Tibial artery (tissue), 4 donors: ENCODE measurements at regions not wholly inside any gene's neighbourhood (a gene's known extent, or its start where the extent isn't known, plus 50 kb on each side); places are given as distances from the start of the nearest gene placed in this dataset.
"Not testable (repeated sequence)": the region's sequence is repeated elsewhere in the genome, so short reads cannot be mapped to it uniquely, and the experiment has no call there.

Experiments
- DNase-seq, 2 donors: peaks; one replicate each; pipeline ENCODE4 v3.0.0-alpha.2; 2019
- H3K27ac ChIP-seq, 2 donors: fragments of 200-600 bp; sonication (generic) in 1 of 2; 1 replicate in 1 of 2; 2 replicates in 1 of 2; pipeline ENCODE4 v1.5.1; 2018 to 2019; ENCODE audit warnings: mild to moderate bottlenecking in 1 of 2
- H3K27me3 ChIP-seq, 2 donors: fragments of 200-600 bp; sonication (generic) in 1 of 2; one replicate each; pipeline versions ENCODE4 v1.5.1 to v1.6.0; 2016 to 2019
- H3K36me3 ChIP-seq, 3 donors: fragments of 200-600 bp; sonication (generic) in 2 of 3; one replicate each; pipeline ENCODE4 v1.5.1; 2016 to 2019; ENCODE audit warnings: mild to moderate bottlenecking in 2 of 3
- H3K4me1 ChIP-seq, 4 donors: fragments of 200-600 bp; sonication (generic) in 2 of 4; 1 replicate in 3 of 4; 2 replicates in 1 of 4; pipeline ENCODE4 v1.5.1; 2016 to 2019
- H3K4me3 ChIP-seq, 2 donors: fragments of 200-600 bp; sonication (generic) in 1 of 2; 1 replicate in 1 of 2; 2 replicates in 1 of 2; pipeline ENCODE4 v1.5.1; 2018 to 2019; ENCODE audit warnings: mild to moderate bottlenecking in 2 of 2
- H3K9me3 ChIP-seq, 3 donors: fragments of 200-600 bp; sonication (generic) in 1 of 3; one replicate each; pipeline ENCODE4 v1.5.1; 2016 to 2019
- intact Hi-C: fragments of 100-400 bp; cut with DNase I; formaldehyde crosslinking; loops from one replicate; pipeline ENCODE4 v1.15.0; 2023; ENCODE audit warnings: low total_unique reads
- TF ChIP-seq, protein P1 (sequence below), 2 experiments: fragments of 200-600 bp in 1 of 2; fragments of 450-650 bp in 1 of 2; IDR thresholded peaks; one replicate each; pipeline ENCODE4 v1.5.1; 2017 to 2019; ENCODE audit warnings: antibody characterized with exemption in 2 of 2, mild to moderate bottlenecking in 1 of 2, moderate library complexity in 1 of 2

DNA sequence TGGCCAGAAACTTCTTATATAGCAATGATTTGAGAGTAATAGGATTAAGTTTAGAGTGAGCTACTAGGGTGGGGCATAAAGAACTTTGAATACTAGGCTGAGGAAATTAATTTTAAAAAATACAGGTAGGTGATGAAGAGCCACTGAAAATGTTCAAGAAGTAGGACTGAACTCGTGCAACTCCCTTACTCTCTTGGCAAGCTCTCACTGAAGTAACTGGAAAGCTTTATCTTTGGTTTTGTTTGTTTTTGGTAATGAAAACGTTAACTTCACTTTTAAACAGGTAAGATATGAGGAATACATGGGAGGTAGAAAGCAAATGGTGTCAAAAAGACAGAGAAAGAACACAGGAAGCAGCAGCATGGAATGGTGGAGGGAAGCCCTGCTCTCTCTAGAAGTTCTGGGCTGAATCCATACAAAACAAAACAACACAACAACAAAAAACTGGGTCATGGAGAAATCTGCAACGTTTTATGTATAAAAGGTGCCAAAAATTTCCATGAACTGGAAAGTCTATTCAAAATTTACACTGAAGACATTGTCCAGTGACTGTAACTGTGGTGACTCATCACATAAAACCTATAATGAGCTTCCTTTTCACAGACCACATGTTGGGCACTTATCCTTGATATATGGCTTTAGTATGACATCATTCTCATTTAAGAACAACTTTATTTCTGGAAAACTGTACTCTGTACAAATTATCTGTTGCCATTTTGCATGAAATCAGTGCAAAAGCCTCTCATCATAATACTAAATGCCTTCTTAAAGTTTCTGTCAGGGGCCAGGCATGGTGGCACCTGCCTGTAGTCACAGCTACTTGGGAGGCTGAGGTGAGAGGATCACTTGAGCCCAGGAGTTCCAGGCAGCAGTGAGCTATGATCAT lies 91.2 kb upstream of the CHD1 start:
- Histone ChIP-seq H3K4me1 (no peaks in the 10 kb centered on the region), H3K36me3 (no peaks in the 10 kb centered on the region), H3K27me3 (no peaks in the 10 kb centered on the region), H3K4me3 (no peak overlapping the region), H3K27ac (no peak overlapping the region), H3K9me3 (no peaks in the 10 kb centered on the region)
- DNase-seq: no peak
- TF ChIP-seq, protein P1, sequence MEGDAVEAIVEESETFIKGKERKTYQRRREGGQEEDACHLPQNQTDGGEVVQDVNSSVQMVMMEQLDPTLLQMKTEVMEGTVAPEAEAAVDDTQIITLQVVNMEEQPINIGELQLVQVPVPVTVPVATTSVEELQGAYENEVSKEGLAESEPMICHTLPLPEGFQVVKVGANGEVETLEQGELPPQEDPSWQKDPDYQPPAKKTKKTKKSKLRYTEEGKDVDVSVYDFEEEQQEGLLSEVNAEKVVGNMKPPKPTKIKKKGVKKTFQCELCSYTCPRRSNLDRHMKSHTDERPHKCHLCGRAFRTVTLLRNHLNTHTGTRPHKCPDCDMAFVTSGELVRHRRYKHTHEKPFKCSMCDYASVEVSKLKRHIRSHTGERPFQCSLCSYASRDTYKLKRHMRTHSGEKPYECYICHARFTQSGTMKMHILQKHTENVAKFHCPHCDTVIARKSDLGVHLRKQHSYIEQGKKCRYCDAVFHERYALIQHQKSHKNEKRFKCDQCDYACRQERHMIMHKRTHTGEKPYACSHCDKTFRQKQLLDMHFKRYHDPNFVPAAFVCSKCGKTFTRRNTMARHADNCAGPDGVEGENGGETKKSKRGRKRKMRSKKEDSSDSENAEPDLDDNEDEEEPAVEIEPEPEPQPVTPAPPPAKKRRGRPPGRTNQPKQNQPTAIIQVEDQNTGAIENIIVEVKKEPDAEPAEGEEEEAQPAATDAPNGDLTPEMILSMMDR (IDR thresholded peaks at IDR 0.05): no peak
- intact Hi-C loops: no loop called here

DNA sequence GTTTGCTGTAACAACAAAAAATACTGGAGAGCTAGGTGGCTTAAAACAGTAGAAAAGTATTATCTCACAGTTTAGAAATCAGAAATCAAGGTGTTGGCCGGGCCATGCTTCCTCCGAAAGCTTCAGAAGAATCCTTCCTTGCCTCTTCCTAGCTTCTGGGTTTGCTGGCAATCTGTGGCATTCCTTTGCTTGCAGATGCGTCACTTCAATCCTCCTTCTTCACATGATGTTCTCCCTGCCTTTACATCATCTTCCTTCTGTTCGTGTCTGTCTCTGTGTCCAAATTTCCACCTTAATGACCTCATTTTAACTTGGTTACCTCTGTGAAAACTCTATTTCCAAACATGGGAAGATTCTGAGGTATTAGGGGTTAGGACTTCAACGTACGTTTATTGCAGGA lies 90.4 kb upstream of the CHD1 start:
- intact Hi-C loops: no loop called here
- Histone ChIP-seq H3K27ac (no peak overlapping the region), H3K36me3 (no peaks in the 10 kb centered on the region), H3K9me3 (no peaks in the 10 kb centered on the region), H3K4me1 (no peaks in the 10 kb centered on the region), H3K4me3 (no peak overlapping the region), H3K27me3 (no peaks in the 10 kb centered on the region)
- DNase-seq: no peak
- TF ChIP-seq, protein P1 (IDR thresholded peaks at IDR 0.05): no peak

DNA sequence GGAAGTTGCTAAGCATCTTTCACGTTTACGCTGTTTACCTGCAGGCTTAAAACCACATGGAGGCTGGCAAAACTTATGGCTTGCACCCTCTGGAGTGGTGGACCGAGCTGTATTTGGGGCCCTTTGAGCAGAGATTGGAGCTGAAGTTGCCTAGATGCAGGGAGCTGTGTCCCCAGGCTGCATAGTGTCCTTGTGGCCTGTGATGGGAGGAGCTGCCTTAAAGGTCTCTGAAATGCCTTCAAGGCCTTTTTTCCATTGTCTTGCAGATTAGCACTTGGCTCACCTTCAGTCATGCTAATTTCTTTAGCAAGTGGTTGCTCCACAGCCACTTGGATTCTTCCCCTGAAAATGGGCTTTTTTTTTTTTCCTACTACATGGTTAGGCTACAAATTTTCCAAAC lies 81.5 kb upstream of the CHD1 start:
- H3K4me1 ChIP-seq: no peaks in the 10 kb centered on the region
- no peak overlapping the region for H3K27ac ChIP-seq
- no peaks in the 10 kb centered on the region for H3K36me3 ChIP-seq
- H3K27me3 ChIP-seq: no peaks in the 10 kb centered on the region
- DNase-seq: no peak
- no peak overlapping the region for H3K4me3 ChIP-seq
- no peaks in the 10 kb centered on the region for H3K9me3 ChIP-seq
- TF ChIP-seq, protein P1 (IDR thresholded peaks at IDR 0.05): no peak
- intact Hi-C loops: no loop called here

DNA sequence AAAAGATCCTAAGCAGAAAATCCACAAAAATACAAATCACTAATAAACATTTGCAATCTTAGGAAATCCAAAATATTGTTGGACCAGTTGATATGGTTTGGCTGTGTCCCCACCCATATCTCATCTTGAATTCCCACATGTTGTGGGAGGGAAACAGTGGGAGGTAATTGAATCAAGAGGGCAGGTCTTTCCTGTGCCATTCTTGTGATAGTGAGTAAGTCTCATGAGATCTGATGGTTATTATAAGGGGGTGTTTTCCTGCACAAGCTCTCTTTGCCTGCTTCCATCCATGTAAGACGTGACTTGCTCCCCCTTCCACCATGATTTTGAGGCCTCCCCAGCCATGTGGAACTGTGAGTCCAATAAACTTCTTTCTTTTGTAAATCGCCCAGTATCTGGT lies 79.2 kb upstream of the CHD1 start:
- H3K4me1 ChIP-seq, H3K4me3 ChIP-seq, H3K27ac ChIP-seq, H3K27me3 ChIP-seq, H3K9me3 ChIP-seq, DNase-seq, intact Hi-C loops, H3K36me3 ChIP-seq: not testable (repeated sequence)

DNA sequence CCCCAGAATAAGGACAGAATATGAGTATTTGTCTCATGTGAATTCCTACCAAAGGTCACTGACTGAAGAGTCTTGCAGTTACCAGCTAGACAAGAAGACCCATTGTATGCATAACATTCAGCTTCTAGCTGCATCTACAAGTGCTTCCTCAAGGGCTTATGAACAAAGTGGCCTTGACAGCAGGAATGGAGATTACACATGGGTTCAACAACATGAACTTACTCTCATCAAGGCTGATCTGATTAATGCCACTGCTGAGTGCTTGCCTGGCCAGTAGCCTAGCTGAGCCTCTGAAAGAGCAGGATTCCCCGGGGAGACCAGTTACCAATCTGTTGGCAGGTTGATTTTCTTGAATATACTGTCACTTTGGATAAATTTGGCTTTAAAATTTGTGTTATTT lies 76.7 kb upstream of the CHD1 start:
- intact Hi-C loops: no loop called here
- H3K27ac ChIP-seq: no peak overlapping the region
- H3K4me1 ChIP-seq: no peaks in the 10 kb centered on the region
- H3K36me3 ChIP-seq: no peaks in the 10 kb centered on the region
- no peaks in the 10 kb centered on the region for H3K9me3 ChIP-seq
- DNase-seq: no peak
- H3K4me3 ChIP-seq: no peak overlapping the region
- TF ChIP-seq, protein P1 (IDR thresholded peaks at IDR 0.05): no peak
- no peaks in the 10 kb centered on the region for H3K27me3 ChIP-seq

DNA sequence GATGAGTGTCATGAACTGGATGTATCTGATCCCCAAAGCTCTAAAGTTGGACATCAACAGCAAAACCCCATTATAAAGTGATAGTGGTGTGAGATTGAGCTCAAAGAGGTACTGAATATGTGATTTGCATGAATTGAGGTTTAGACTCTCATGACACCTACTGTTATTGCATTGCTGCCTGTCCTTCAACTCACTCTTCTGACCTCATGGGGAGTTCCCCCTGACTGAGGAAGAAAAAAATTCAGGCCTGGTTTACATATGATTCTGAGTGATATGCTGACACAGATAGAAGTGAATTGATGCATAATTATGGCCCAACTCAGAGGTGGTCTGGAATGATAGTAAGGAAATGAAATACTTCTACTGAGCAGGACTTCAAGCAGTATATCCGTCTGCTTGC lies 76.2 kb upstream of the CHD1 start:
- H3K4me3 ChIP-seq: no peak overlapping the region
- H3K27me3 ChIP-seq: no peaks in the 10 kb centered on the region
- no peaks in the 10 kb centered on the region for H3K4me1 ChIP-seq
- no peaks in the 10 kb centered on the region for H3K36me3 ChIP-seq
- H3K9me3 ChIP-seq: no peaks in the 10 kb centered on the region
- intact Hi-C loops: no loop called here
- no peak overlapping the region for H3K27ac ChIP-seq
- DNase-seq: no peak
- TF ChIP-seq, protein P1 (IDR thresholded peaks at IDR 0.05): no peak
